Adipocyte (in vitro differentiated cells): ENCODE measurements at regions not wholly inside any gene's neighbourhood (a gene's known extent, or its start where the extent isn't known, plus 50 kb on each side); places are given as distances from the start of the nearest gene placed in this dataset.
A peak's percentile ranks its signal among the peaks of the same experiment; 100 is the strongest.
"Not testable (repeated sequence)": the region's sequence is repeated elsewhere in the genome, so short reads cannot be mapped to it uniquely, and the experiment has no call there.

Experiments
- DNase-seq: peaks from one replicate; pipeline ENCODE4 v3.0.0-alpha.2; 2015; ENCODE audit warnings: low read depth
- H3K27me3 ChIP-seq: replicated peaks from 2 replicates; pipeline ENCODE4 v1.7.0; 2013; ENCODE audit warnings: mild to moderate bottlenecking, low read length, moderate library complexity; ENCODE audit not compliant: control insufficient read depth, insufficient read depth
- H3K36me3 ChIP-seq: 2 replicates; pipeline ENCODE4 v1.7.0; 2013; ENCODE audit warnings: low read length, mild to moderate bottlenecking, moderate library complexity; ENCODE audit not compliant: control insufficient read depth, insufficient read depth, severe bottlenecking
- H3K4me1 ChIP-seq: 2 replicates; pipeline ENCODE4 v1.7.0; 2013; ENCODE audit warnings: mild to moderate bottlenecking, low read length, moderate library complexity; ENCODE audit not compliant: control insufficient read depth, insufficient read depth
- H3K4me3 ChIP-seq: 2 replicates; pipeline ENCODE4 v1.7.0; 2013; ENCODE audit warnings: mild to moderate bottlenecking, low read length, moderate library complexity
- H3K9ac ChIP-seq: 2 replicates; pipeline ENCODE4 v1.7.0; 2013; ENCODE audit warnings: mild to moderate bottlenecking, low read length, moderate library complexity
- H3K9me3 ChIP-seq: 2 replicates; pipeline ENCODE4 v1.7.0; 2013; ENCODE audit warnings: mild to moderate bottlenecking, low read length, moderate library complexity; ENCODE audit not compliant: control insufficient read depth

GRCh38 chr3:177842743-177843734 is 645.8 kb upstream of the TBL1XR1 start:
- H3K4me1 ChIP-seq = no peaks in the 10 kb centered on the region
- no peak for DNase-seq
- no peak overlapping the region for H3K4me3 ChIP-seq
- no peaks in the 10 kb centered on the region for H3K27me3 ChIP-seq
- no peak overlapping the region for H3K9ac ChIP-seq
- no peaks in the 10 kb centered on the region for H3K9me3 ChIP-seq
- H3K36me3 ChIP-seq = no peaks in the 10 kb centered on the region

- Histone ChIP-seq H3K36me3 (no peaks in the 10 kb centered on the region), H3K9ac (no peak overlapping the region), H3K27me3 (no peaks in the 10 kb centered on the region), H3K4me3 (no peak overlapping the region), H3K9me3 (no peaks in the 10 kb centered on the region), H3K4me1 (no peaks in the 10 kb centered on the region)
- DNase-seq = peak; percentile 17
Observed at GRCh38 chr3:177852001-177852807, 654.9 kb upstream of the TBL1XR1 start.

- no peak overlapping the region for H3K9ac ChIP-seq
- H3K27me3 ChIP-seq = no peaks in the 10 kb centered on the region
- no peaks in the 10 kb centered on the region for H3K4me1 ChIP-seq
- no peaks in the 10 kb centered on the region for H3K36me3 ChIP-seq
- DNase-seq = no peak
- H3K4me3 ChIP-seq = no peak overlapping the region
- peaks cover 12% of the 10 kb centered on the region for H3K9me3 ChIP-seq
Observed at GRCh38 chr3:177855021-177855420, 657.7 kb upstream of the TBL1XR1 start.

- no peaks in the 10 kb centered on the region for H3K4me1 ChIP-seq
- H3K27me3 ChIP-seq = no peaks in the 10 kb centered on the region
- no peak overlapping the region for H3K4me3 ChIP-seq
- peaks cover 37% of the 10 kb centered on the region for H3K9me3 ChIP-seq
- H3K9ac ChIP-seq = no peak overlapping the region
- no peak for DNase-seq
- no peaks in the 10 kb centered on the region for H3K36me3 ChIP-seq
Observed at GRCh38 chr3:177860184-177860583, 662.9 kb upstream of the TBL1XR1 start.

GRCh38 chr3:177862962-177863491 is 665.7 kb upstream of the TBL1XR1 start:
- Histone ChIP-seq H3K4me3 (no peak overlapping the region), H3K27me3 (no peaks in the 10 kb centered on the region), H3K9ac (no peak overlapping the region), H3K9me3 (peaks cover 36% of the 10 kb centered on the region), H3K4me1 (no peaks in the 10 kb centered on the region), H3K36me3 (no peaks in the 10 kb centered on the region)
- DNase-seq = no peak

GRCh38 chr3:177871267-177871666 is 665.0 kb upstream of the KCNMB2 start:
- not testable (repeated sequence) for H3K9ac ChIP-seq, H3K4me3 ChIP-seq, H3K9me3 ChIP-seq, H3K27me3 ChIP-seq, H3K4me1 ChIP-seq, H3K36me3 ChIP-seq, DNase-seq

- H3K4me3 ChIP-seq = no peak overlapping the region
- H3K9me3 ChIP-seq = no peaks in the 10 kb centered on the region
- no peaks in the 10 kb centered on the region for H3K36me3 ChIP-seq
- no peak overlapping the region for H3K9ac ChIP-seq
- no peaks in the 10 kb centered on the region for H3K27me3 ChIP-seq
- DNase-seq = no peak
- no peaks in the 10 kb centered on the region for H3K4me1 ChIP-seq
Observed at GRCh38 chr3:177878192-177878591, 658.0 kb upstream of the KCNMB2 start.

GRCh38 chr3:177878957-177879356 is 657.3 kb upstream of the KCNMB2 start:
- no peaks in the 10 kb centered on the region for H3K27me3 ChIP-seq
- no peak overlapping the region for H3K4me3 ChIP-seq
- no peaks in the 10 kb centered on the region for H3K9me3 ChIP-seq
- no peaks in the 10 kb centered on the region for H3K36me3 ChIP-seq
- no peaks in the 10 kb centered on the region for H3K4me1 ChIP-seq
- H3K9ac ChIP-seq = no peak overlapping the region
- DNase-seq = no peak

GRCh38 chr3:177881351-177881750 is 654.9 kb upstream of the KCNMB2 start:
- no peak overlapping the region for H3K4me3 ChIP-seq
- H3K4me1 ChIP-seq = no peaks in the 10 kb centered on the region
- H3K36me3 ChIP-seq = no peaks in the 10 kb centered on the region
- H3K27me3 ChIP-seq = no peaks in the 10 kb centered on the region
- no peaks in the 10 kb centered on the region for H3K9me3 ChIP-seq
- peak; percentile 20 for DNase-seq
- H3K9ac ChIP-seq = no peak overlapping the region

GRCh38 chr3:177882124-177882648 is 654.0 kb upstream of the KCNMB2 start:
- no peak for DNase-seq
- no peaks in the 10 kb centered on the region for H3K36me3 ChIP-seq
- H3K4me1 ChIP-seq = no peaks in the 10 kb centered on the region
- H3K9ac ChIP-seq = no peak overlapping the region
- H3K9me3 ChIP-seq = no peaks in the 10 kb centered on the region
- no peaks in the 10 kb centered on the region for H3K27me3 ChIP-seq
- no peak overlapping the region for H3K4me3 ChIP-seq

GRCh38 chr3:177883091-177883490 is 653.1 kb upstream of the KCNMB2 start:
- DNase-seq = no peak
- H3K4me1 ChIP-seq = no peaks in the 10 kb centered on the region
- H3K4me3 ChIP-seq = no peak overlapping the region

More at GRCh38 chr3:177883091-177883490, 653.1 kb upstream of the KCNMB2 start:
- Histone ChIP-seq H3K36me3 (no peaks in the 10 kb centered on the region), H3K9ac (no peak overlapping the region), H3K9me3 (no peaks in the 10 kb centered on the region), H3K27me3 (no peaks in the 10 kb centered on the region)
